GM19324 (cell line): ENCODE measurements at regions not wholly inside any gene's neighbourhood (a gene's known extent, or its start where the extent isn't known, plus 50 kb on each side); places are given as distances from the start of the nearest gene placed in this dataset.
A peak's percentile ranks its signal among the peaks of the same experiment; 100 is the strongest.
"Not testable (repeated sequence)": the region's sequence is repeated elsewhere in the genome, so short reads cannot be mapped to it uniquely, and the experiment has no call there.

Experiments
- ATAC-seq: cut with Tn5 transposase; IDR thresholded peaks from one replicate; pipeline ENCODE4 v1.9.1; 2021; ENCODE audit warnings: mild to moderate bottlenecking, moderate library complexity; ENCODE audit not compliant: unreplicated experiment, low FRiP score

DNA sequence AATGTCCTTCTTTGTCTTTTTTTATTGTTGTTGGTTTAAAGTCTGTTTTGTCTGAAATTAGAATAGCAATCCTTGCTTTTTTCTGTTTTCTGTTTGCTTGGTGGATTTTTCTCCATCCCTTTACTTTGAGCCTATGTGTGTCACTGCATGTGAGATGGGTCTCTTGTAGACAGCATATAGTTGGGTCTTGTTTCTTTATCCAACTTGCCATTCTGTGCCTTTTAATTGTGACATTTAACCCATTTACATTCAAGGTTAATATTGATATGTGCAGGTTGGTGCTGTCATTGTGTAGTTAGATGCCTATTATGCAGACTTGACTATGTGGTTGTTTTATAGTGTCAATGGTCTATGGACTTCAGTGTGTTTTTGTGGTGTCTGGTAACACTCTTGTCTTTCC is 197.5 kb upstream of the FN1 start:
- no peak for ATAC-seq

DNA sequence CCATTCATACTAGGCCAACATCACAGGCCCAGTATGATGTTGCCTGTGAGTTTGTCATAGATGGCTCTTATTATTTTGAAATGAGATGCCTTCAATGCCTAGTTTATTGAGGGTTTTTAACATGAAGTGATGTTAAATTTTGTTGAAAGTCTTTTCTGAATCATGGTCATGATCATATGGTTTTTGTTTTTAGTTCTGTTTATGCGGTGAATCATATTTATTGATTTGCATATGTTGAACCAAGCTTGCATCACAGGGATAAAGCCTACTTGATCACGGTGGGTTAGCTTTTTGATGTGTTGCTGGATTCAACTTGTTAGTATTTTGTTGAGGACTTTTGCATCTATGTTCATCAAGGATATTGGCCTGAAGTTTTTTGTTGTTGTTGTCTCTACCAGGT is 195.8 kb upstream of the FN1 start:
- ATAC-seq, result no peak

DNA sequence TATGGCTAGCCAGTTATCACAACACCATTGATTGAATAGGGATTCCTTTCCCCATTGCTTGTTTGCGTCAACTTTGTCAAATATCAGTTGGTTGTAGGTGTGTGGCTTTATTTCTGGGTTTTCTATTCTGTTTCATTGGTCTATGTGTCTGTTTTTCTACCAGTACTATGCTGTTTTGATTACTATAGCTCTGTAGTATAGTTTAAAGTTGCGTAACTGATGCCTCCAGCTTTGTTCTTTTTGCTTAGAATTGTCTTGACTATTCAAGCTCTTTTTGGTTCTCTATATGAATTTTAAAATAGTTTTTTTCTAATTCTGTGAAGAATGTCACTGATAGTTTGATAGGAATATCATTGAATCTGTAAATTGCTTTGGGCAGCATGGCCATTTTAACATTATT is 194.9 kb upstream of the FN1 start:
- not testable (repeated sequence) for ATAC-seq

DNA sequence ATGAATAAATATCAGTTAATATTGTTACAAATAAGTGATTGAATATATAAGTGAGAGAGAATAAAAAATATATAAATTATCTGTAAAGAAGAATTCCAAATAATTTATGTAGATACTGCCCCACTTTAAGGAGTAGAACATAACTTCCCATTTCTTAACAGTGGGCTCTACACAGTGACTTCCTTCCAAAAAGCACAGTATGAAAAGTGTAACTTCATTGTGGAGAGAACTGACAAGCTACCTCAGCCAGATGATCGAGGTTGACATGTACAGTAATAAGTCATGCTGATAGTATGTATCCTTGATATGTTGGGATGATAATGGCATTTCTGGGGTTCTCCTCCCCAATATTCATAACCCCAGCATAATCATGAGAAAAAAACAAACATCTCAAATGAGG is 191.9 kb upstream of the FN1 start:
- ATAC-seq, result no peak

DNA sequence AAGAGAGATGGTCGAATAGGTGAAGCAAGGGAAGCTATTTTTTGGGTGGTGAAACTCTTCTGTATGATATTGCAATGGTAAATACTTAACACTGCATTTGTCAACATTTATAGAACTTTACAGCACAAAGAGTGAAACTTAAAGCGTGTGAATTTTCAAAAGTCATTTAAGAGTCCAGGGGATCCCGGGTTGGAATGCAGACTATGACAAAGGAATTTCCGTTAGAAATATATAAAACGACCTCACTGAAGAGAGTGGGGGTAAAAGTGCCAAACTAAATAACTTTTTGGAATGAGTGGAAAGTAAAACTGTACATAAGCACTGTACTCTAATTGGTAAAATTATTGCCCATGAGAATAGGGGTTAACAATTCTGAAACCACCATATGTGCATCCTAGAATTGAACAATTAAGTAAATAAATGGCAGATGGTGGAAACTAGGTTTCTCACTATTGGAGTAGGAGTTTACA is 191.0 kb upstream of the FN1 start:
- no peak for ATAC-seq

DNA sequence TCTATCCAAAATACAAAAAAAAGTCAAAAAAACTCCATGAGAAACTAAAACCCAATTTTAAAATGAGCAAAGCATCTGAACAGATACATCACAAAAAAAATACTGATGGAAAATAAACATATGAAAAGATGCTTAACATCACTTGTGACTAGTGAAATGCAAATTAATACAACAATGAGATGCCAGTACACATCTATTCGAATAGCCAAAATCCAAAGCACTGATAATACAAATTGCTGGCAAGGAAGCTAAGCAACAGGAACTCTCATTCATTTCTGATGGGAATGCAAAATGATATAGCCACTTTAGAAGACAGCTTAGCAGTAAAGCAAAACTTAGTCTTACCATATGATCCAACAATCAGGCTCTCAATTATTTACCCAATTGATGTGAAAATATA is 190.2 kb upstream of the FN1 start:
- ATAC-seq, result no peak

DNA sequence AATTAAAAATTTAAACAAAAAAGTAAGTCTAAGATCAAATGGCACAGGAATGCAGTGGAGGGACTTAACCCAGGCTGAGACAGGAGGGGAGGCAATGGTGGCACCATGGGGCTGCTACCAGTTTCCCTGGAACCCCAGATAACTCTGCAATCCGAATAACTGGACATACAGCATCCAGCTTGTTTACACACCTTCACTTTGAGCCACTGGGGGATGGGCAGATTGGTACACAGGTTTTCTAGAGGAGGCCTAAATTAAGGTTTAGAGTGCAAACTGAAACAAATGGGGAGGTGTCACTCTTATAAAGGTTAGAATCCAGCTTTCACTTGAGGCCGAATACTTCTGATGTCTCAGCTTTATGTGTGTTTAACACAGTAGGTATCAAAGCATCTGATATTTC is 189.3 kb upstream of the FN1 start:
- no peak for ATAC-seq

DNA sequence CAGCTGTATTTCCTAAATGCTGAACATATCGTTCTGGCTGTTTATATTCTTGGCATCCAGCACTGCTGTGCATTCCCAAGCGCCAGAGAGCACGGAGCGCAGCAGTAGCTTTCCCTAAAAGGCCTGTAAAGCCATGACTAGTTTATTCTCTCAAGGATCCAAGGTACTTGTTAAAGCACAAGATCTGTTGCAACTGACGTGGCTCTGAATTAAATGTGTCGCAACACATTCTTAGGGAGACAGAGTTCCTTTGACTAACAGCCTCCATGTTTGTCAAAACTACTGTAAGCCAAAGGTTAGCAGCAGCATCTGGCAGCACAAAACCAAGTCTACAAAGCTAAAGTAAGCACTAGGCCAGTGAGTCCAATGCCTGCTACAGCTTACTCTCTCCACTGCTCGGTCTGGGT is 188.6 kb upstream of the FN1 start:
- ATAC-seq, result no peak

DNA sequence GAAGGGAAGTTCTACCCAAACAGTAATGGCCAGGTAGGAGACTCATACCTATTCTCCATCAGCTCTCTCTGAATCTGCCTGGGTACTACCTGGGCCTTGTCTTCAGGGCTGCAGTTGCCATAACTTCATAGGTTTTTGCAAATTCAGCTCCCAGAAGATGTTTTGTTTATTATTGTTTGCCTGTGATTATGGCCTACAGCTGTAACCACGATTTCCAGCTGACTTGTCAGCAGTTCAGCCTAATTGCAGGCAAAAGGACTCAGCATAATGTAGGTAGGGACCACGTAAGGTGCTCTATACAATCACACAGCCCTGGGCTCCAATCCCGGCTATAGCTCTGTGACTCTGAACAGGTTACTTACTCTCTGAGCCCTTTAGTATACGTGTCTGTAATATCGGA is 187.0 kb upstream of the FN1 start:
- ATAC-seq, result no peak

DNA sequence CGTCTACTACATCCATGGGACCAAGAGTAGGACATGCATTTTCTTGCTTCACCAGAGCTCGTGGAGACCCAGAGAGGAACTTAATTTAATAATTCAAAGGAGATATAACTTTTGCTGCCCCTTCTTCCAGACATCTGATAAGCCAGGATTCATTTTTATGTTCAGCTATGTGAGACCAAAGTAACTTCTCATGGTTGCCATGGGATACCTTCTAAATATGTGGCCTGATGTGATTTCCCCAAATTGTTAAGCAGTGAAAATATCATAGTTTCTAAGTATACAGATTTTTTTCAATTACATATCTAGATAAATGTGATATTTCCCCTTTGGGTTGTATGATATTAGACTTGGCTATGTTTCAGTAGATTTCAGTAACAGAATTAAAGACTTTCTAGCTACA is 185.5 kb upstream of the FN1 start:
- no peak for ATAC-seq

DNA sequence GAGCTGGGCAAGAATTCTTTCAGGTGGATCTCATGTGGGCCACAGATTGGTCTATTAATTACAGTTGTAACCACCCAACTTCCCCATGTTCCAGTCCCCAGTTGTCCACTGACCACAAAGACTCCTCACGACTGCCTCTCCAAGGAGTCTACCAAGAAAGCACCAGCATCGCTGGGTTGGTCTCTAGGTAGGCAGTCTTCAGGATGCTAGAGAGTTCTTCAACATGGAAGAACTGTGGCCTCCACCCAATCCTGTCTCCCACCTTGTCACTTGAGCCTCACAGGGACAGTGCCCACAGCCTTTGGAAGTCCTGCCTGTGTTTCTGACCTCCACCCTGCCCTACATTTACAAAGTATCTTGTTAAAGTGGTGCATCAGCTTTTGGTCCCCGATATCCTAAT is 184.7 kb upstream of the FN1 start:
- no peak for ATAC-seq

DNA sequence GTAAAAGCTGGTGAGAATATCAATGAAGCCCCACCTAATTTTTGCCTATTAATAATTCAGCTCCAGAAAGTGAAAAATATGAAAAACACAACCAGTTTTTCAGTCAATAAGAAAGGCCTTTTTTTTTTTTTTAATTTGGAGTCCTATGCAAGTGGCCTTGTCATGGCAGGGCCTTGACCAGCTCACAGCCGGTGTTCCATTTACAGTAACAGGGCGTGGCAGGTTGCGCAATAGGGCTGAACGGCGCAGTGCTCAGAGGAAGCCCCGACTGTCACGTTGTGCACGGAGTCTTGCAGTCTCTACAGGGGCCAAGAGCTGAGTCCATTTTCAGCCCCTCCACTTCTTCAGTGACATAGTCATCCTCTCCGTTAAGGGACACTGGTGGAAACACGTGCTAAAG is 184.1 kb upstream of the FN1 start:
- ATAC-seq, result no peak

DNA sequence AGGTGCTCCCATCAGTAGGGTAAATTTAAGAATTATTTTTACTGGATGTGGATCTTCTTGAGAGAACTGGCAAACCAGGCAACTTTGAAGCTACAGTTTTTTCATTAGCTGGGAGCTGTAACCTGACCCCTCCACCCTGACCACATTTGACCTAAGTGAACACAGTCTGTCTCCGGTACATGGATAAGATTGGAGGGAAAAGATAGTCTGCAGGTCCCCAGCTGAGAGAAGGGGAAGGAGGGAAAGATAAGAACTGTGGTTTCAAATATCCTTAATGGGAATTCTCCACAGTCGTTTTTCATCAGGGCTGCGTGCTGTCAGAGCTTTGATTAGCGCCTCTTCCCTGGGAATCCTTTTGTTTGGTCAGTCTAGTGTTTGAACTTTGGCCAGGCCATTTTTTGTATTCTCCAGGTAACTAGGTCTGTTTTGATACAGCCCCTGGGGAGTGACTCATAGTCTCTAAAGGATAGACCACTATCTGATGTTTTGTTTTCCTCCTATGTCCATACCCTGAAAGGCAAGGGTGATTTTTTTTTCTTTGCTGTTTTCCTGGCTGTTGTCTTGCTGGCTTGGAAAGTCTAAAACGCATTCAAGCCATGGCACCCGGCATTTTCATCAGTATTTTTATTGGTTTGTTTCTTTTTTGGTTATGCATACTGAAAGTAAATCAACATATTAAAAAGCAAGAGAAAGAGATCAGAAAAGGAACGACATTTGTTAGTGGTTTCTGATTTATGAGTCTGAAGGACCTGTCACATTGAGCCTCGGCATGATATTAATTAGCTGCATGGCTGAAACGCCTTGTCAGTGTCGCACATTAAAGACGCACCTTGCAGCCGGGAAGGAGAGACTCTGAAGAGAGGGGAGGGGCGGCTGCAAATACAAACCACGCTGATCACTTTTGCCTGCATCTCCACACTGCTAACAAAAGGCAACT is 183.4 kb upstream of the FN1 start:
- ATAC-seq, result peak; percentile 64

DNA sequence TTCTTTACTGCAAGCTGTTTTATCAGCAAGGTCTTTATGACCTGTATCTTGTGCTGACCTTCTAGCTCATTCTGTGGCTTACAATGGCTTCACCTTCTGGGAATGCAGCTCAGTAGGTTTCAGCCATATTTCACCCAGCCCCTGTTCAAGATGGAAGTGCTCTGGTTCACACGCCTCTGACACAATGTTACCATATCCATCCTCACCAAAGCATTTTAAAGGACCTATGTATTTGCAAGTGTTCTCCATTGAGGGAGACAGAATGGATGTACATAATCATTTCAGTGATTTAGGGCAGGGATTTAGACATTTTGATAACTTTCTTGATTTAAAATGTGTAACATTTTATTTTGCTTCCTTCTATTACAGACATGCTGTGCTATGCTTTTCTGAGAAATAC is 182.3 kb upstream of the FN1 start:
- ATAC-seq, result no peak

DNA sequence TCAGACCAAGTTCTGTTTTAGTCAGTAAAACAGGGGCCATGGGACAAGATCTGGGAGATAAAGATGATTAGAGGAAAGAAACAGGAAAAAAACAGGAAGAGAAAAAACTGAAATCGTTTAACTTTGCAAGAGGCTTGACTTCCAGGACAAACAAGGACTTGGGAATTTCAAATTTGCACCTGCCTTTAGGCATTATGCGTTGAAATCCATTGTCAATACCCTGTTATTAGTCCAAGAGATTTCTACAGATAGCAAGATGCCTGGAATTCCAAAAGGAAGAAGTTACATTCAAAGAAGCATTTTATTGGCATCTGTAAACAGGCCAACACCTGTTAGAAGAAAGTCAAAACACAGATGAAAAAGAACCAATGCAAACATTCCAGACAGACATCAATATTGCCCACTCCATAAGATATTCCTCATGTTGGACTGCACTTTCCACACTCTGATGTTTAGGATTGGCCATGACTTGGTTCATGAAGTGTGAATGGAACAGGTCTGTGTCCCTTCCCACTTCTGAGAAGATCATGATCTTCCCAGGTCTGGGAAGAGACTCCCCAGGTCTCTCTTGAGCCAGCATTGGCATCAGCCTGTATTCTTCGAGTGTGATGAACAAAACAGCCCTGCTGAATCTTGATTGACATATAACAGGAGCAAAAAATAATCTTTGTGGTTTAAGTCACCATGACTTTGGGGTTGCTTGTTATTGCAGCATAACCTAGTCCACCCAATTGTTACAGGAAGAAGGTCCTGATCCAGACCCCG is 181.4 kb upstream of the FN1 start:
- no peak for ATAC-seq

DNA sequence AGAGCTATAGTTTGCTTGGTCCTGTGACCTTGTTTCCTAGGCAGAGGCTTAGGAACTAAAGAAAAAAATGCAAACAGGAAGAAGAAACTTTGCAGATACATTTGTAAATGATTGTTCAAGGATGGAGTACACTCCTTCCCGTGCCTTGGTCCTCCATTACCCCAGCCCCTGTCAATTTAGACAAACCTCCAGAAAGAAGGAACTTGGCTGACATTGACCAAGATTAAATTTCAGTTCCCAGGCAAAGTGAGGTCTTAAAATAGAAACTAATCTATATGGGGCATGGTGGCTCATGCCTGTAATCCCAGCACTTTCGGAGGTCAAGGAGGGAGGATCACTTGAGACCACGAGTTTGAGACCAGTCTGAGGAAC is 179.9 kb upstream of the FN1 start:
- no peak for ATAC-seq

DNA sequence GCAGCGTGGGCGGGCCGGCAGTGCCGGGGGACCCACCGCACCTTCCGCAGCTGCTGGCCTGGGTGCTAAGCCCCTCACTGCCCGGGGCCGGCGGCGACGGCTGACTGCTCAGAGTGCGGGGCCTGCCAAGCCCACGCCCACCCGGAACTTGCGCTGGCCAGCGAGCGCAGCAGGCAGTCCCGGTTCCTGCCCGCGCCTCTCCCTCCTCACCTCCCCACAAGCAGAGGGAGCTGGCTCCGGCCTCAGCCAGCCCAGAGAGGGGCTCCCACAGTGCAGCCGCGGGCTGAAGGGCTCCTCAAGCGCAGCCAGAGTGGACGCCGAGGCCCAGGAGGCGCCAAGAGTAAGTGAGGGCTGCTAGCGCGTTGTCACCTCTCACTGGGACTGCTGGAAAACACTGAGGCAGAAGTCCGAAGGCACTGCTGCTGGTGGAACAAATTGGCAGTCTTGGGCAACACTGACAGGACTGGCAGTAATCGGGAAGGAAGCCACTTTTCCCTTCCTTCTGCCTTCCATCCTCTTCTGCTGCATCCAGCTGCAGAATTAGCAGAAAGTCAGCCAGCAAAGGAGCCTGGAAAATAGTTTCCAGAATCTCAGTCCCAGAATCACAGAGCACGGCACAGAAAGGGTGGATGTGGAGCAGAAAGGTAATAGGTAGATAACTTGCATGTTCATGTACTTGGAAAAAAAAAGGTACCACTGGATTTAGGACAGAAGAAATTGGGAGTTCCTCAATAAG is 179.4 kb upstream of the FN1 start:
- no peak for ATAC-seq

DNA sequence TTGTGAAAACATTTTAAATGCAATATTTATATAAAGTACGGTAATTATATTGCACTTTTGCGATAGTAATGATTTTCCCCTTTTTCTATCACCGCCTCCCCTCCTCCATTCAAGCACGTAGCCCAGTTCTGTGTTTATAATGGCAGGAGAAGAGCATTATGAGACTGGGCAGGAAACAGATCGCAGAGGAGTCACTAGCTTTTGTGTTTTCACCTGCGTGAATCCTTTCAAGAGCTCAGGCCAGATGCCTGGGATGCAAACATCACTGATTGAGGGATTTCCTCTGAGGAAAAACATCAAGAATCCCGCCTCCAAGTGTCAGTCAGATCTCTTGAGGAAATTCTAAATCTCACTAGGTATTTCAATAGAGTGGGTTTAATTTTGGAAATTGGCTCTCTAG is 178.4 kb upstream of the FN1 start:
- no peak for ATAC-seq

DNA sequence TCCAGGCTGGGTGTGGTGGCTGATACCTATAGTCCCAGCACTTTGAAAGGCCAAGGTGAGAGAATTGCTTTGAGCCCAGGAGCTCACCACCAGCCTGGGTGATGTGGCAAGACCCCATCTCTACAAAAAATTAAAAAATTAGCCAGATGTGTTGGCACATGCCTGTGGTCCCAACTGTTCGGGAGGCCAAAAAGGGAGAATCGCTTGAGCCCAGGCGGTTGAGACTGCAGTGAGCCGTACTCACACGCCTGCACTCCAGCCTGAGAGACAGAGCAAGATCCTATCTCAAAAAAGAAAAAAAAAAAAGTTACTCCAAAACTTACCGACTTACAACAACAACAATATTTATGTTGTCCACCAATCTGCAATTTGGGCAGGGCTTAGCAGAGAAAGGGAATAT is 178.0 kb upstream of the FN1 start:
- no peak for ATAC-seq

DNA sequence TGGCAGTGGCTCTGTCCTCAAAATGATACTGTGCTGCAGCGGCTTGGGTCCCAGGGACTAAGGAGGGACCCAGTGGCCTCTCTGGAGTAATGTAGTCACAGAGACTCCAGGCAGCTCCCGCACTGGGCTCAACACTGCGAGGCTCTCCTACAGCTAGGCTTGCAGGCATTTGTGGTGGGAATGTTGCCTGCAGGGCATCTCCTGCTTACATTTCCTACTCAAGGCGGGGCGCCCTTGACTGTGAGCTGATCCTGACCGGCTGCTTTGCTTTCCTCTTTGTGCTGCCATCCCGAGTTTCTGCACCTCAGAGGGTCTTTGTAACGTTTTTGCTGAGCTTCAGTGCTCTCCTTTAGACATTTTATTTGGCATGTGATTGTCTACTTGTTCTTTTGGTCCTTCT is 177.4 kb upstream of the FN1 start:
- ATAC-seq, result no peak

DNA sequence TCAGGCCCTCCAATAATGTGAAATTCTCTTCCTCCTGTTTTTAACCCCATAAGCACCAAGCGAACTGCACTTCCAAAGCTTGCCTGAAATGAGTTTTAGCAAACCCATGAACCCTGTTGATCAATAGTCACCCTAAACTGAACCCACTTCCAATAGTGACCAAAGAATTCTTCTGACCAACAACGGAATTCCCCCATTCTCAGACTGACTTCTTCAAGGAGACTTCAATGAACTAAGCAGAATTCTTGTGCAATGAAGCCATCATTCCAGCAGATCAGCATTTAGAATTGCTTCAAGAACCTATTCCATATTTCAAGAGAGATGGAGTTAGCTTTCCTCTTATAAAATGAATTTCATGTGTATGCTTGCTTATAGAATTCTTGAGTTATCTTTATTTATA is 176.9 kb upstream of the FN1 start:
- no peak for ATAC-seq
